ENCODE measurements at regions not wholly inside any gene's neighbourhood (a gene's known extent, or its start where the extent isn't known, plus 50 kb on each side); places are given as distances from the start of the nearest gene placed in this dataset.
"Not testable (repeated sequence)": the region's sequence is repeated elsewhere in the genome, so short reads cannot be mapped to it uniquely, and the experiment has no call there.

DNA sequence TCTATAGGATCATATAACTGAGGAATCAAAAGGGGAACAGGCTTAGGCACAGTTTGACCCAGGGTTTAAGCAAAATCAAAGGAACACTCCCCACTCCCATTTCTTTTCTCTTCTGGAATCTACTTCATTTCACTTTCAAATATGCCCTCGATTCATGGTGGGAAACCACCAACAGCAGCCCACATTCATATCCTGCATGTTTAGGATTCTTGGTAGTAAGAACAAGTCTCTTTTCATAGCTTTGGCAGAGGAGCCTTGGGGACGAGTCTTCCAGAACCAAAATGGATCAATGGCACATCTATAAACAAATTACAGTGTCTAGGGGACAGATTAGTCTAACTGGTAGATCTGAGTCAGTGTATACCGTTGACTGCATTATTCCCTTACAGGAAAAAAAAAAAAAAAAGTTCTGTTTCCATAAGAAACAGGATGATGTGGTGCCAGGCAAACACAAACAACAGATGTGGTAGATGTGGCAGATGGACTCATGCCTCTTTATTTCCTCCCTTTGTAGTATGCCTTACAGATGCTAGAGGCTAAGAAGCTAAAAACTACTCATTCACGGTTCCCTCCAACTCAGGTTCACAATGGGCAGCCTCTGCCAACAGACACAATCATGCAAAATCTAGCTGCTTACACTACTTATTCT is 578.3 kb upstream of the ADAMTS9 start:
- no peak for DNase-seq (ENCODE audit: low read depth, low spot score)
- no peak overlapping the region for H3K4me3 ChIP-seq (ENCODE audit: low read depth, low read length)
- POLR2A ChIA-PET = interaction anchor here (0.7 kb wide), 1 partner anchor 1742 kb away, joined by 5 read pairs; no protein-coding TSS in a partner anchor
- H3K27me3 ChIP-seq (ENCODE audit: control insufficient read depth, insufficient read depth, low read length) = peaks cover under 1% of the 10 kb centered on the region
- no peaks in the 10 kb centered on the region for H3K9me3 ChIP-seq (ENCODE audit: control insufficient read depth, insufficient read depth, low read length)
- CTCF ChIA-PET = no interaction called here
- no peak overlapping the region for H3K27ac ChIP-seq (ENCODE audit: low read depth, low read length)
- TF ChIP-seq, protein P1, sequence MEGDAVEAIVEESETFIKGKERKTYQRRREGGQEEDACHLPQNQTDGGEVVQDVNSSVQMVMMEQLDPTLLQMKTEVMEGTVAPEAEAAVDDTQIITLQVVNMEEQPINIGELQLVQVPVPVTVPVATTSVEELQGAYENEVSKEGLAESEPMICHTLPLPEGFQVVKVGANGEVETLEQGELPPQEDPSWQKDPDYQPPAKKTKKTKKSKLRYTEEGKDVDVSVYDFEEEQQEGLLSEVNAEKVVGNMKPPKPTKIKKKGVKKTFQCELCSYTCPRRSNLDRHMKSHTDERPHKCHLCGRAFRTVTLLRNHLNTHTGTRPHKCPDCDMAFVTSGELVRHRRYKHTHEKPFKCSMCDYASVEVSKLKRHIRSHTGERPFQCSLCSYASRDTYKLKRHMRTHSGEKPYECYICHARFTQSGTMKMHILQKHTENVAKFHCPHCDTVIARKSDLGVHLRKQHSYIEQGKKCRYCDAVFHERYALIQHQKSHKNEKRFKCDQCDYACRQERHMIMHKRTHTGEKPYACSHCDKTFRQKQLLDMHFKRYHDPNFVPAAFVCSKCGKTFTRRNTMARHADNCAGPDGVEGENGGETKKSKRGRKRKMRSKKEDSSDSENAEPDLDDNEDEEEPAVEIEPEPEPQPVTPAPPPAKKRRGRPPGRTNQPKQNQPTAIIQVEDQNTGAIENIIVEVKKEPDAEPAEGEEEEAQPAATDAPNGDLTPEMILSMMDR (IDR thresholded peaks at IDR 0.05; ENCODE audit: low read depth, low read length) = no peak

DNA sequence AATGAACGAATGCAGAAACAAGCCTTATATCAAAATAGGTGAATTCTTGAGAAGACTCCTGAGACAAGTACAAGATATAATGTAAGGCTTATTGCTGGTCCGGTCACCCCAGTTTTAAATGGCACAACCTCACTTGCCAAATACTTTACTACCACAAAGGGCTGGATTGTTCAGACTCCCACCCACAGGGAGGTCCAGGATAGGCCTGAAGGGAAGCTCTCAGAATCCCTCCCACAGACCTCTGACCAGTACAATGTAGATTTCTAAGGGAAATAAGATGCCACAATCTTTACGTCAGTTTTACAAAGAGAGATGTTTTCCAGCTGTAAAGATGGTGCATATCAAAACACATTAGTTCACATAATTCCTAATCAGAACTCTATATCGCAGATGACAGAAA is 577.7 kb upstream of the ADAMTS9 start:
- no peak for DNase-seq (ENCODE audit: low read depth, low spot score)
- CTCF ChIA-PET = no interaction called here

DNA sequence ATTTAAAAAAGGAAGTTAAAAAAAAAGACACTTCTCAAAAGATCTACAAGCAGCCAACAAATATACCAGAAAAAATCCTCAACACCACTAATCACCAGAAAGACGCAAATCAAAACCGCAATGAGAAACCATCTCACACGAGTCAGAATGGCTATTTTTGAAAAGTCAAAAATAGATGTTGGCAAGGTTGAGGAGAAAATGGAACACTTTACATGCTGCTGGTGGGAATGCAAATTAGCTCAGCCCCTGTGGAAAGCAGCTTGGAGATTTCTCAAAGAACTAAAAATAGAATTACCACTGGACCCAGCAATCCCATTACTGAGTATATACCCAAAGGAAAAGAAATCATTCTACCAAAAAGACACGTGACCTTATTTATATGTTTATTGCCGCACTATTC is 574.7 kb upstream of the ADAMTS9 start:
- TF ChIP-seq, protein P1 (IDR thresholded peaks at IDR 0.05; ENCODE audit: low read depth, low read length) = no peak
- no peak for DNase-seq (ENCODE audit: low read depth, low spot score)
- ChIA-PET CTCF (no interaction called here), POLR2A (no interaction called here)
- H3K27ac ChIP-seq (ENCODE audit: low read depth, low read length) = no peak overlapping the region
- no peak overlapping the region for H3K4me3 ChIP-seq (ENCODE audit: low read depth, low read length)
- no peaks in the 10 kb centered on the region for H3K9me3 ChIP-seq (ENCODE audit: control insufficient read depth, insufficient read depth, low read length)
- peaks cover 2% of the 10 kb centered on the region for H3K27me3 ChIP-seq (ENCODE audit: control insufficient read depth, insufficient read depth, low read length)

More for the DNA sequence above, 577.7 kb upstream of the ADAMTS9 start:
- no peaks in the 10 kb centered on the region for H3K9me3 ChIP-seq (ENCODE audit: control insufficient read depth, insufficient read depth, low read length)
- H3K4me3 ChIP-seq (ENCODE audit: low read depth, low read length) = no peak overlapping the region
- POLR2A ChIA-PET = no interaction called here
- no peak overlapping the region for H3K27ac ChIP-seq (ENCODE audit: low read depth, low read length)
- H3K27me3 ChIP-seq (ENCODE audit: control insufficient read depth, insufficient read depth, low read length) = peaks cover 2% of the 10 kb centered on the region
- TF ChIP-seq, protein P1 (IDR thresholded peaks at IDR 0.05; ENCODE audit: low read depth, low read length) = no peak

DNA sequence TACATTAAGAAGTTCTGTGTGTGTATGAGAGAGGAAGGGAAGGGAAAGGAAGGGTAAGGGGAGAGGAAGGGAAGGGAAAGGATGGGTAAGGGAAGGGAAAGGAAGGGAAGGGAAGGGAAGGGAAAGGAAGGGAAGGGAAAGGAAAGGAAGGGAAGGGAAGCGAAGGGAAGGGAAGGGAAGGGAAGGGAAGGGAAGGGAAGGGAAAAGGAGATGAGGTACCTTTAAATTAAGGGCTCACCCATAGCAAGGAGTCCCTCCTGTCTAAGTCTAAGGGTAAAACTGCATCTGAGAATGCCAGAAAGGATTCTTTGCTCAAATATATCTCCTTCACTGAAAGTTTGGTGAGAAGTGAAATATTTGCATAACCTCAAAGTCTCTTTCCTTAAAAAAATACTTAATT is 572.1 kb upstream of the ADAMTS9 start:
- POLR2A ChIA-PET = no interaction called here
- peaks cover 2% of the 10 kb centered on the region for H3K27me3 ChIP-seq (ENCODE audit: control insufficient read depth, insufficient read depth, low read length)
- no peak overlapping the region for H3K27ac ChIP-seq (ENCODE audit: low read depth, low read length)
- no peak for DNase-seq (ENCODE audit: low read depth, low spot score)
- CTCF ChIA-PET = interaction anchor here (0.6 kb wide), 1 partner anchor 489 kb away, joined by 3 read pairs; no protein-coding TSS in a partner anchor
- H3K4me3 ChIP-seq (ENCODE audit: low read depth, low read length) = no peak overlapping the region
- H3K9me3 ChIP-seq (ENCODE audit: control insufficient read depth, insufficient read depth, low read length) = no peaks in the 10 kb centered on the region
- TF ChIP-seq, protein P1 (IDR thresholded peaks at IDR 0.05; ENCODE audit: low read depth, low read length) = no peak

DNA sequence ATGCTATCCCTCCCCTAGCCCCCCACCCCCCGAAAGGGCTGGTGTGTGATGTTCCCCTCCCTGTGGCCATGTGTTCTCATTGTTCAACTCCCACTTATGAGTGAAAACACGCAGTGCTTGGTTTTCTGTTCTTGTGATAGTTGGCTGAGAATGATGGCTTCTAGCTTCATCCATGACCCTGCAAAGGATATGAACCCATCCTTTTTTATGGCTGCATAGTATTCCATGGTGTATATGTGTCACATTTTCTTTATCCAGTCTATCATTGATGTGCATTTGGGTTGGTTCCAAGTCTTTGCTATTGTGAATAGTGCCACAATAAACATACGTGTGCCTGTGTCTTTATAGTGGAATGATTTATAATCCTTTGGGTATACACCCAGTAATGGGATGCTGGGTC is 565.1 kb upstream of the ADAMTS9 start:
- DNase-seq (ENCODE audit: low read depth, low spot score); H3K9me3 ChIP-seq (ENCODE audit: control insufficient read depth, insufficient read depth, low read length); CTCF ChIA-PET; POLR2A ChIA-PET; H3K4me3 ChIP-seq (ENCODE audit: low read depth, low read length); H3K27me3 ChIP-seq (ENCODE audit: control insufficient read depth, insufficient read depth, low read length); H3K27ac ChIP-seq (ENCODE audit: low read depth, low read length): not testable (repeated sequence)
